B cell (primary cell): ENCODE measurements at regions not wholly inside any gene's neighbourhood (a gene's known extent, or its start where the extent isn't known, plus 50 kb on each side); places are given as distances from the start of the nearest gene placed in this dataset.
"Not testable (repeated sequence)": the region's sequence is repeated elsewhere in the genome, so short reads cannot be mapped to it uniquely, and the experiment has no call there.

Source experiments
- ATAC-seq: fragments of 200-7000 bp; cut with Tn5 transposase; one replicate; pipeline ENCODE4 v1.10.0; 2021; ENCODE audit warnings: low read depth, mild to moderate bottlenecking, moderate number of reproducible peaks, moderate library complexity
- CTCF ChIA-PET: fragments of 350-600 bp; sonication (Branson Sonifier 250); formaldehyde crosslinking; loops from one replicate; lab custom pipeline; 2021; ENCODE audit warnings: antibody characterized with exemption, inconsistent platforms; lab: Charles Lee
- POLR2A ChIA-PET: fragments of 350-600 bp; sonication (Branson Sonifier 250); formaldehyde crosslinking; loops from one replicate; lab custom pipeline; 2021; ENCODE audit warnings: antibody characterized with exemption; lab: Charles Lee
- DNase-seq: peaks from one replicate; pipeline ENCODE4 v3.0.0; 2013
- H2AFZ ChIP-seq: 2 replicates; pipeline ENCODE4 v1.6.1; 2012; ENCODE audit warnings: mild to moderate bottlenecking, low read depth, low read length; ENCODE audit not compliant: insufficient read depth, poor library complexity, severe bottlenecking
- H3K27ac ChIP-seq, 2 donors: 1 replicate in 1 of 2; 2 replicates in 1 of 2; pipeline ENCODE4 v1.5.1; 2012 to 2013; ENCODE audit warnings: low read length in 2 of 2, mild to moderate bottlenecking in 2 of 2, moderate library complexity in 1 of 2
- H3K27me3 ChIP-seq, 4 experiments: fragments of 200-600 bp in 1 of 4; sonication (generic) in 1 of 4; replicated peaks in 1 of 4; 1 replicate in 2 of 4; 2 replicates in 2 of 4; pipeline versions ENCODE4 v1.6.1 to v1.7.0; 2013 to 2016; ENCODE audit warnings: low read length in 3 of 4, mild to moderate bottlenecking in 2 of 4, mixed read lengths in 1 of 4, moderate library complexity in 1 of 4; ENCODE audit not compliant: insufficient read depth in 4 of 4, control insufficient read depth in 3 of 4; ENCODE audit errors: control extremely low read depth in 1 of 4
- H3K36me3 ChIP-seq, 2 experiments: replicated peaks in 1 of 2; 1 replicate in 1 of 2; 2 replicates in 1 of 2; pipeline versions ENCODE4 v1.6.1 to v1.7.1; 2013; ENCODE audit warnings: low read length in 1 of 2; ENCODE audit not compliant: insufficient read depth in 2 of 2, control insufficient read depth in 1 of 2; ENCODE audit errors: control extremely low read depth in 1 of 2, extremely low read depth in 1 of 2
- H3K4me1 ChIP-seq, 2 donors: fragments of 200-600 bp in 1 of 2; sonication (generic) in 1 of 2; 1 replicate in 1 of 2; 2 replicates in 1 of 2; pipeline versions ENCODE4 v1.5.1 to v1.6.1; 2013 to 2017; ENCODE audit warnings: low read length in 2 of 2; ENCODE audit not compliant: control insufficient read depth in 2 of 2, insufficient read depth in 2 of 2
- H3K4me2 ChIP-seq: replicated peaks from 2 replicates; pipeline ENCODE3; 2012; ENCODE audit warnings: mild to moderate bottlenecking, low read depth, low read length; ENCODE audit not compliant: poor library complexity, severe bottlenecking
- H3K4me3 ChIP-seq, 5 experiments: fragments of 200-600 bp in 1 of 5; sonication (generic) in 1 of 5; 1 replicate in 3 of 5; 2 replicates in 2 of 5; pipeline versions ENCODE4 v1.5.1 to v1.7.0; 2011 to 2016; ENCODE audit warnings: low read length in 4 of 5, mild to moderate bottlenecking in 4 of 5, low read depth in 2 of 5, control low read depth in 1 of 5, moderate library complexity in 1 of 5; ENCODE audit not compliant: insufficient read depth in 1 of 5; ENCODE audit errors: control extremely low read depth in 1 of 5, extremely low read depth in 1 of 5
- H3K79me2 ChIP-seq: fragments of 200-600 bp; sonication (generic); one replicate; pipeline ENCODE4 v1.6.0; 2016; ENCODE audit warnings: low read length; ENCODE audit not compliant: control insufficient read depth, insufficient read depth
- H3K9ac ChIP-seq: fragments of 200-600 bp; sonication (generic); 2 replicates; pipeline ENCODE4 v1.6.1; 2017; ENCODE audit warnings: mild to moderate bottlenecking, low read length, moderate library complexity
- H3K9me3 ChIP-seq, 3 donors: one replicate each; pipeline versions ENCODE4 v1.6.1 to v1.7.1; 2013; ENCODE audit warnings: low read length in 2 of 3; ENCODE audit not compliant: control insufficient read depth in 2 of 3, insufficient read depth in 1 of 3; ENCODE audit errors: control extremely low read depth in 1 of 3
- H4K20me1 ChIP-seq: 2 replicates; pipeline ENCODE4 v1.6.0; 2012; ENCODE audit warnings: mild to moderate bottlenecking, low read length; ENCODE audit not compliant: insufficient read depth, control insufficient read depth, poor library complexity, severe bottlenecking
- H3K27ac Mint-ChIP-seq: one replicate; pipeline ENCODE4 v1.8.0; 2021; ENCODE audit warnings: mixed read lengths
- H3K27me3 Mint-ChIP-seq: one replicate; pipeline ENCODE4 v1.8.0; 2021; ENCODE audit warnings: mixed read lengths
- H3K4me1 Mint-ChIP-seq: one replicate; pipeline ENCODE4 v1.8.0; 2021; ENCODE audit warnings: mixed read lengths
- H3K4me3 Mint-ChIP-seq: one replicate; pipeline ENCODE4 v1.8.0; 2021; ENCODE audit warnings: mixed read lengths
- H3K9me3 Mint-ChIP-seq: one replicate; pipeline ENCODE4 v1.8.0; 2022; ENCODE audit warnings: mixed read lengths; ENCODE audit not compliant: insufficient read depth
- EZH2 ChIP-seq: IDR thresholded peaks from 2 replicates; pipeline ENCODE4 v1.6.1; 2012; ENCODE audit warnings: borderline replicate concordance, low read depth, mild to moderate bottlenecking, moderate library complexity, low read length; ENCODE audit not compliant: insufficient read depth, poor library complexity, severe bottlenecking
- WGBS: methylation state at CpG from one replicate; pipeline ENCODE4 v1.1.5; 2013; ENCODE audit warnings: missing lambda C conversion rate; ENCODE audit not compliant: insufficient coverage; 5-methylcytosine and 5-hydroxymethylcytosine counted together
- intact Hi-C: fragments of 100-400 bp; cut with micrococcal nuclease; formaldehyde crosslinking; loops from one replicate; pipeline ENCODE4 v1.10.0; 2022
- TF ChIP-seq, protein P1 (sequence below): fragments of 200-600 bp; IDR thresholded peaks from one replicate; pipeline ENCODE4 v1.8.0; 2022; ENCODE audit warnings: antibody characterized with exemption, mild to moderate bottlenecking

DNA sequence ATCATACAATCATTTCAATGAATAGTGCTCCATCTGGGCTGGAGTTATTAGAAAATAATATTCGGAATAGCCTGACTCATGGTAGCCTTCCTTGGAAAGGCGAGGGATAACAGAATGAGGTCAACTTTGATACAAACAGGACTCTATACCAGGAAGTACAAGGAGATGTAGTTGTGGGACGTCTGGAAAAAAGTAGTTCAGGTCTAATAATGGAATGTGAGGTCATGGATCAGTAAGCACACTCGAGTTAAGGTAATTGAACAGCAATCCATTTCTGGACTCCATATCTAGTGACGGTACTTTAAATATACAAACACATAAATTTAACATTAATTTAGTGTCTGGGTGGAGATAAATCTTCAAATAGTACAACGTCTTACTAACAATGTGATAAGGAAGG, 1204.0 kb upstream of the ADGRB3 start:
- Mint-ChIP-seq H3K27me3 (no peaks in the 10 kb centered on the region), H3K4me1 (no peaks in the 10 kb centered on the region), H3K27ac (no peak overlapping the region), H3K4me3 (no peak overlapping the region), H3K9me3 (no peaks in the 10 kb centered on the region)
- no peaks in the 10 kb centered on the region for H3K27me3 ChIP-seq
- intact Hi-C loops, result no loop called here
- no peak overlapping the region for H3K27ac ChIP-seq
- TF ChIP-seq EZH2, result no peak
- TF ChIP-seq, protein P1, sequence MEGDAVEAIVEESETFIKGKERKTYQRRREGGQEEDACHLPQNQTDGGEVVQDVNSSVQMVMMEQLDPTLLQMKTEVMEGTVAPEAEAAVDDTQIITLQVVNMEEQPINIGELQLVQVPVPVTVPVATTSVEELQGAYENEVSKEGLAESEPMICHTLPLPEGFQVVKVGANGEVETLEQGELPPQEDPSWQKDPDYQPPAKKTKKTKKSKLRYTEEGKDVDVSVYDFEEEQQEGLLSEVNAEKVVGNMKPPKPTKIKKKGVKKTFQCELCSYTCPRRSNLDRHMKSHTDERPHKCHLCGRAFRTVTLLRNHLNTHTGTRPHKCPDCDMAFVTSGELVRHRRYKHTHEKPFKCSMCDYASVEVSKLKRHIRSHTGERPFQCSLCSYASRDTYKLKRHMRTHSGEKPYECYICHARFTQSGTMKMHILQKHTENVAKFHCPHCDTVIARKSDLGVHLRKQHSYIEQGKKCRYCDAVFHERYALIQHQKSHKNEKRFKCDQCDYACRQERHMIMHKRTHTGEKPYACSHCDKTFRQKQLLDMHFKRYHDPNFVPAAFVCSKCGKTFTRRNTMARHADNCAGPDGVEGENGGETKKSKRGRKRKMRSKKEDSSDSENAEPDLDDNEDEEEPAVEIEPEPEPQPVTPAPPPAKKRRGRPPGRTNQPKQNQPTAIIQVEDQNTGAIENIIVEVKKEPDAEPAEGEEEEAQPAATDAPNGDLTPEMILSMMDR, result no peak
- no peak overlapping the region for H3K4me3 ChIP-seq
- ATAC-seq, result no peak
- H3K79me2 ChIP-seq, result no peaks in the 10 kb centered on the region
- H3K9me3 ChIP-seq, result peaks cover 0 to 11% (median 0%) of the 10 kb centered on the region in 3 donors
- H2AFZ ChIP-seq, result no peak overlapping the region
- no peak overlapping the region for H3K4me2 ChIP-seq
- H4K20me1 ChIP-seq, result no peaks in the 10 kb centered on the region
- H3K9ac ChIP-seq, result no peak overlapping the region
- CTCF ChIA-PET, result no interaction called here
- POLR2A ChIA-PET, result no interaction called here
- H3K36me3 ChIP-seq, result no peaks in the 10 kb centered on the region
- no peaks in the 10 kb centered on the region for H3K4me1 ChIP-seq
- DNase-seq, result no peak
- WGBS, result 83% methylated on average over 1 of the region's 6 CpGs

DNA sequence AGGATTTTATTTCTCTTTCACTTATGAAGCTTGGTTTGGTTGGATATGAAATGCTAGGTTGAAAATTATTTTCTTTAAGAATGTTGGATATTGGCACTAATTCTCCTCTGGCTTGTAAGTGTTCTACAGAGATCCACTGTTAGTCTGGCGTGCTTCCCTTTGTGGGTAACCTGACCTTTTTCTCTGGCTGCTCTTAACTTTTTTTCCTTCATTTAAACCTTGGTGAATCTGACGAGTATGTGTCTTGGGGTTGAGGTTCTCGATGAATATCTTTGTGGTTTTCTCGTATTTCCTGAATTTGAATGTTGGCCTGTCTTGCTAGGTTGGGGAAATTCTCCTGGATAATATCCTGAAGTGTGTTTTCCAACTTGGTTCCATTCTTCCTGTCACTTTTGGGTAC, 1208.4 kb upstream of the ADGRB3 start:
- no CpG with 5 or more reads among the region's 4 CpGs for WGBS
- H3K9me3 Mint-ChIP-seq, H3K27me3 ChIP-seq, H3K27me3 Mint-ChIP-seq, H3K9ac ChIP-seq, DNase-seq, H3K79me2 ChIP-seq, H3K4me1 Mint-ChIP-seq, H3K4me1 ChIP-seq, intact Hi-C loops, CTCF ChIA-PET, H3K27ac ChIP-seq, POLR2A ChIA-PET, H3K4me3 Mint-ChIP-seq, H3K4me2 ChIP-seq, H3K4me3 ChIP-seq, H2AFZ ChIP-seq, H4K20me1 ChIP-seq, H3K36me3 ChIP-seq, H3K27ac Mint-ChIP-seq, ATAC-seq: not testable (repeated sequence)
- H3K9me3 ChIP-seq, result peaks cover 0 to 11% (median 0%) of the 10 kb centered on the region in 3 donors
